Testis (tissue), 2 donors: ENCODE measurements at regions not wholly inside any gene's neighbourhood (a gene's known extent, or its start where the extent isn't known, plus 50 kb on each side); places are given as distances from the start of the nearest gene placed in this dataset.

Experiments used
- POLR2A ChIP-seq: fragments of 450-650 bp; IDR thresholded peaks from one replicate; pipeline ENCODE4 v1.6.1; 2017; ENCODE audit warnings: antibody characterized with exemption, mild to moderate bottlenecking, moderate library complexity
- TF ChIP-seq, protein P1 (sequence below), 3 experiments: fragments of 450-650 bp in 2 of 3; fragments of 200-600 bp in 1 of 3; sonication (generic) in 1 of 3; IDR thresholded peaks; one replicate each; pipeline ENCODE4 v1.5.1; 2016 to 2019; ENCODE audit warnings: antibody characterized with exemption in 3 of 3, mild to moderate bottlenecking in 2 of 3, moderate library complexity in 1 of 3

DNA sequence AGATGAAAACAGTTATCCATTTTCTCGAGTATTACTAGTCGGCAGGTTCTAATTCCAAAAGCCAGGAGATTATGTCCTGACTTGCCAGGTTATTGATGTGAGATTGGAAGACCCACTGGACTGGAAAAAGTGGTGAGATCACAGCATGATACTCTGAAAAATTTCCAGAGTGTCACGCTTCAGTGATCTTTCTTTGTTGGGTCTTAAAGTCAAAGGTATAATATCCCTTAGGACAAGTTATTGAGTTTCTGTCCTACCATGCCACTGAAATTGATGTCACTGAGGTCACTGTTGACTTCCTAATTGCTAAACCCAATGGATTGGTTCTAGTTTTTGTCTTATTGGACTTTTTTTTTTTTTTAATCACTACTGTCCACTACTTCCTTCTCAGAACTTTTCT, 104.5 kb upstream of the GRAMD1B start:
- TF ChIP-seq, protein P1, sequence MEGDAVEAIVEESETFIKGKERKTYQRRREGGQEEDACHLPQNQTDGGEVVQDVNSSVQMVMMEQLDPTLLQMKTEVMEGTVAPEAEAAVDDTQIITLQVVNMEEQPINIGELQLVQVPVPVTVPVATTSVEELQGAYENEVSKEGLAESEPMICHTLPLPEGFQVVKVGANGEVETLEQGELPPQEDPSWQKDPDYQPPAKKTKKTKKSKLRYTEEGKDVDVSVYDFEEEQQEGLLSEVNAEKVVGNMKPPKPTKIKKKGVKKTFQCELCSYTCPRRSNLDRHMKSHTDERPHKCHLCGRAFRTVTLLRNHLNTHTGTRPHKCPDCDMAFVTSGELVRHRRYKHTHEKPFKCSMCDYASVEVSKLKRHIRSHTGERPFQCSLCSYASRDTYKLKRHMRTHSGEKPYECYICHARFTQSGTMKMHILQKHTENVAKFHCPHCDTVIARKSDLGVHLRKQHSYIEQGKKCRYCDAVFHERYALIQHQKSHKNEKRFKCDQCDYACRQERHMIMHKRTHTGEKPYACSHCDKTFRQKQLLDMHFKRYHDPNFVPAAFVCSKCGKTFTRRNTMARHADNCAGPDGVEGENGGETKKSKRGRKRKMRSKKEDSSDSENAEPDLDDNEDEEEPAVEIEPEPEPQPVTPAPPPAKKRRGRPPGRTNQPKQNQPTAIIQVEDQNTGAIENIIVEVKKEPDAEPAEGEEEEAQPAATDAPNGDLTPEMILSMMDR (IDR thresholded peaks at IDR 0.05), result no peak
- no peak for TF ChIP-seq POLR2A
